ENCODE measurements at regions not wholly inside any gene's neighbourhood (a gene's known extent, or its start where the extent isn't known, plus 50 kb on each side); places are given as distances from the start of the nearest gene placed in this dataset.

GRCh38 chr2:8437228-8437948 lies 244.5 kb upstream of the ID2 start:
- H3K4me3 ChIP-seq (ENCODE audit: low read length), result no peak overlapping the region
- no peak for TF ChIP-seq CTCF (conservative IDR thresholded peaks at IDR 0.05; ENCODE audit: low read depth, low read length)
- no peak for DNase-seq (ENCODE audit: low read depth)

- no peak for DNase-seq (ENCODE audit: low read depth)
- no peak overlapping the region for H3K4me3 ChIP-seq (ENCODE audit: low read length)
- no peak for TF ChIP-seq CTCF (conservative IDR thresholded peaks at IDR 0.05; ENCODE audit: low read depth, low read length)
Observed at GRCh38 chr2:8437949-8438400, 243.9 kb upstream of the ID2 start.

DNA sequence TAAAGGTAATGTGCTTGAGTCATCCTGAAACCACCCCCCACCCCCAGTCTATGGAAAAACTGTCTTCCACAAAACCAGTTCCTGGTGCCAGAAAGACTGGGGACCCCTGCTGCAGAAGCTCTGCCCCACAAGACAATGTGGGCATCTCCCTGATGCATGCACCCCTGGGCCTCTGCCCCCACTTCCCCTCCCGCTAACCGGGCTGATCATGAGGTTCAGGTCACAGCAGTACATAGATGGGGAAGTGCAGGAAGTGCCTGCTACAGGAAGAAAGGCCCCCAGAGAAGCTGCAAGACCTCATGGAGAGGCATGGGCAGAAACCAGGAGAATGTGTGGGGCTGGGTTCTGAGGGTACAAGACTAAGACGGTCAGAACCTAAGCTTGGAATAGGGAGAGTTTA lies 243.4 kb upstream of the ID2 start:
- DNase-seq (ENCODE audit: low read depth), result no peak
- no peak overlapping the region for H3K4me3 ChIP-seq (ENCODE audit: low read length)
- no peak for TF ChIP-seq CTCF (conservative IDR thresholded peaks at IDR 0.05; ENCODE audit: low read depth, low read length)

DNA sequence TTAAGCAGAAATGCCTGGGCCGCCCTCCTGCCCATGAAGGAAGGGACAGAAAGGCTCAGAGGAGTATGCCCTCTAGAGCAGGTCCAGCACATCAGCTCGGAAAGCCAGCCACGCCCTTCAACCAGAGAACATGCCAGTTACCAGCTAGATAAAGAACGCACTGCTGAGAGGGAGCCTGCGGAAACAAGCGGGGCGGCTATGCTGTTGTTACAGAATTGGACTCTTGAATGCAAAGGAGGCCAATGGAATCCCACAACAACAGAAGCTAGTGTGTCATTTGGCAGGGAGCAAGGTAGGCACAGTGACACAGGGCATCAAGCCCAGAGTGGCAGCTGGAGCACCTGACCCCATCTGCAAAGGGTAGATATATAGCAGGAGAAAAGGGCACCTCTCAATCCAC lies 242.9 kb upstream of the ID2 start:
- H3K4me3 ChIP-seq (ENCODE audit: low read length), result no peak overlapping the region
- TF ChIP-seq CTCF (conservative IDR thresholded peaks at IDR 0.05; ENCODE audit: low read depth, low read length), result no peak
- DNase-seq (ENCODE audit: low read depth), result no peak

GRCh38 chr2:8440029-8440778 lies 241.7 kb upstream of the ID2 start:
- no peak for DNase-seq (ENCODE audit: low read depth)

GRCh38 chr2:8441371-8441770 lies 240.5 kb upstream of the ID2 start:
- no peak for DNase-seq (ENCODE audit: low read depth)
- H3K4me3 ChIP-seq (ENCODE audit: low read length), result no peak overlapping the region
- no peak for TF ChIP-seq CTCF (conservative IDR thresholded peaks at IDR 0.05; ENCODE audit: low read depth, low read length)

More at GRCh38 chr2:8440029-8440778, 241.7 kb upstream of the ID2 start:
- no peak for TF ChIP-seq CTCF (conservative IDR thresholded peaks at IDR 0.05; ENCODE audit: low read depth, low read length)
- no peak overlapping the region for H3K4me3 ChIP-seq (ENCODE audit: low read length)

- DNase-seq (ENCODE audit: low read depth), result no peak
- no peak overlapping the region for H3K4me3 ChIP-seq (ENCODE audit: low read length)
- no peak for TF ChIP-seq CTCF (conservative IDR thresholded peaks at IDR 0.05; ENCODE audit: low read depth, low read length)
Observed at GRCh38 chr2:8441986-8442385, 239.9 kb upstream of the ID2 start.

Measured in retinal pigment epithelial cell (primary cell).